HG03025 (cell line): ENCODE measurements at regions not wholly inside any gene's neighbourhood (a gene's known extent, or its start where the extent isn't known, plus 50 kb on each side); places are given as distances from the start of the nearest gene placed in this dataset.

ENCODE experiments used
- ATAC-seq: cut with Tn5 transposase; IDR thresholded peaks from one replicate; pipeline ENCODE4 v1.9.1; 2021; ENCODE audit warnings: mild to moderate bottlenecking, moderate library complexity; ENCODE audit not compliant: unreplicated experiment, low FRiP score

GRCh38 chr2:7279421-7279949 is 362.3 kb downstream of the RNF144A start:
- ATAC-seq = no peak

GRCh38 chr2:7280790-7281189 is 363.6 kb downstream of the RNF144A start:
- no peak for ATAC-seq

GRCh38 chr2:7281231-7282201 is 364.3 kb downstream of the RNF144A start:
- ATAC-seq = no peak

GRCh38 chr2:7286120-7286519 is 368.9 kb downstream of the RNF144A start:
- no peak for ATAC-seq

GRCh38 chr2:7288484-7288883 is 371.3 kb downstream of the RNF144A start:
- no peak for ATAC-seq

GRCh38 chr2:7289697-7290096 is 372.5 kb downstream of the RNF144A start:
- no peak for ATAC-seq

- ATAC-seq = no peak
Measured at GRCh38 chr2:7292154-7292691, 375.0 kb downstream of the RNF144A start.

GRCh38 chr2:7309582-7309981 is 392.4 kb downstream of the RNF144A start:
- ATAC-seq = no peak

GRCh38 chr2:7324706-7325105 is 407.5 kb downstream of the RNF144A start:
- ATAC-seq = no peak

- no peak for ATAC-seq
Measured at GRCh38 chr2:7325186-7325585, 408.0 kb downstream of the RNF144A start.

- no peak for ATAC-seq
Measured at GRCh38 chr2:7329465-7329864, 412.3 kb downstream of the RNF144A start.

- no peak for ATAC-seq
Measured at GRCh38 chr2:7333189-7333765, 416.1 kb downstream of the RNF144A start.

GRCh38 chr2:7333960-7334493 is 416.8 kb downstream of the RNF144A start:
- no peak for ATAC-seq

- ATAC-seq = no peak
Measured at GRCh38 chr2:7338961-7339360, 421.7 kb downstream of the RNF144A start.

GRCh38 chr2:7346336-7346735 is 429.1 kb downstream of the RNF144A start:
- no peak for ATAC-seq

- no peak for ATAC-seq
Measured at GRCh38 chr2:7348761-7349160, 431.5 kb downstream of the RNF144A start.

GRCh38 chr2:7352191-7352590 is 435.0 kb downstream of the RNF144A start:
- no peak for ATAC-seq

- ATAC-seq = no peak
Measured at GRCh38 chr2:7353571-7353970, 436.4 kb downstream of the RNF144A start.

- ATAC-seq = no peak
Measured at GRCh38 chr2:7355781-7356180, 438.6 kb downstream of the RNF144A start.

- ATAC-seq = no peak
Measured at GRCh38 chr2:7356909-7357584, 439.8 kb downstream of the RNF144A start.

GRCh38 chr2:7357993-7358392 is 440.8 kb downstream of the RNF144A start:
- ATAC-seq = no peak
